GM21529 (cell line): ENCODE measurements at regions not wholly inside any gene's neighbourhood (a gene's known extent, or its start where the extent isn't known, plus 50 kb on each side); places are given as distances from the start of the nearest gene placed in this dataset.

ENCODE experiments used
- ATAC-seq: cut with Tn5 transposase; IDR thresholded peaks from one replicate; pipeline ENCODE4 v1.9.1; 2021; ENCODE audit not compliant: unreplicated experiment

GRCh38 chr12:20213723-20214625 is 154.4 kb upstream of the PDE3A start:
- ATAC-seq = no peak

GRCh38 chr12:20220339-20220738 is 148.0 kb upstream of the PDE3A start:
- ATAC-seq = no peak

- no peak for ATAC-seq
Observed at GRCh38 chr12:20232931-20233675, 135.2 kb upstream of the PDE3A start.

GRCh38 chr12:20234474-20234873 is 133.9 kb upstream of the PDE3A start:
- no peak for ATAC-seq

- no peak for ATAC-seq
Observed at GRCh38 chr12:20237091-20237490, 131.2 kb upstream of the PDE3A start.

GRCh38 chr12:20245491-20245890 is 122.8 kb upstream of the PDE3A start:
- ATAC-seq = no peak

GRCh38 chr12:20248646-20249045 is 119.7 kb upstream of the PDE3A start:
- ATAC-seq = no peak

GRCh38 chr12:20250761-20251160 is 117.6 kb upstream of the PDE3A start:
- ATAC-seq = no peak

GRCh38 chr12:20257311-20257710 is 111.0 kb upstream of the PDE3A start:
- no peak for ATAC-seq

- ATAC-seq = no peak
Observed at GRCh38 chr12:20259786-20260185, 108.6 kb upstream of the PDE3A start.

- ATAC-seq = no peak
Observed at GRCh38 chr12:20260851-20261250, 107.5 kb upstream of the PDE3A start.

GRCh38 chr12:20262119-20262518 is 106.2 kb upstream of the PDE3A start:
- no peak for ATAC-seq

- no peak for ATAC-seq
Observed at GRCh38 chr12:20264026-20264425, 104.3 kb upstream of the PDE3A start.

- ATAC-seq = no peak
Observed at GRCh38 chr12:20264608-20265114, 103.7 kb upstream of the PDE3A start.

- no peak for ATAC-seq
Observed at GRCh38 chr12:20268121-20268732, 100.1 kb upstream of the PDE3A start.

GRCh38 chr12:20268771-20269170 is 99.6 kb upstream of the PDE3A start:
- no peak for ATAC-seq

- ATAC-seq = no peak
Observed at GRCh38 chr12:20269337-20270067, 98.8 kb upstream of the PDE3A start.

- ATAC-seq = no peak
Observed at GRCh38 chr12:20270557-20270956, 97.8 kb upstream of the PDE3A start.

GRCh38 chr12:20272161-20272560 is 96.2 kb upstream of the PDE3A start:
- ATAC-seq = no peak

GRCh38 chr12:20272801-20273200 is 95.5 kb upstream of the PDE3A start:
- no peak for ATAC-seq

- no peak for ATAC-seq
Observed at GRCh38 chr12:20274008-20274407, 94.3 kb upstream of the PDE3A start.
